GM21737 (cell line): ENCODE measurements at regions not wholly inside any gene's neighbourhood (a gene's known extent, or its start where the extent isn't known, plus 50 kb on each side); places are given as distances from the start of the nearest gene placed in this dataset.

Experiments used
- ATAC-seq: cut with Tn5 transposase; IDR thresholded peaks from one replicate; pipeline ENCODE4 v1.9.1; 2021; ENCODE audit warnings: mild to moderate bottlenecking, moderate library complexity; ENCODE audit not compliant: unreplicated experiment

- no peak for ATAC-seq
These were observed 703.5 kb upstream of the WWC1 start for GRCh38 chr5:167587772-167588437.

- ATAC-seq: no peak
These were observed 699.3 kb upstream of the WWC1 start for GRCh38 chr5:167592114-167592513.

- ATAC-seq: no peak
These were observed 698.0 kb upstream of the WWC1 start for GRCh38 chr5:167593329-167594060.

- ATAC-seq: no peak
These were observed 697.4 kb upstream of the WWC1 start for GRCh38 chr5:167594061-167594435.

GRCh38 chr5:167594750-167595149 lies 696.7 kb upstream of the WWC1 start:
- no peak for ATAC-seq

GRCh38 chr5:167595196-167595595 lies 696.2 kb upstream of the WWC1 start:
- ATAC-seq: no peak

GRCh38 chr5:167598166-167598565 lies 693.3 kb upstream of the WWC1 start:
- no peak for ATAC-seq

- ATAC-seq: no peak
These were observed 689.4 kb upstream of the WWC1 start for GRCh38 chr5:167602067-167602466.

- ATAC-seq: no peak
These were observed 688.3 kb upstream of the WWC1 start for GRCh38 chr5:167603135-167603534.

- ATAC-seq: no peak
These were observed 682.8 kb upstream of the WWC1 start for GRCh38 chr5:167608390-167609272.

GRCh38 chr5:167614294-167615021 lies 677.0 kb upstream of the WWC1 start:
- ATAC-seq: no peak

- ATAC-seq: no peak
These were observed 675.2 kb upstream of the WWC1 start for GRCh38 chr5:167616043-167616890.

- ATAC-seq: no peak
These were observed 668.1 kb upstream of the WWC1 start for GRCh38 chr5:167623354-167623753.

GRCh38 chr5:167624053-167624452 lies 667.4 kb upstream of the WWC1 start:
- ATAC-seq: no peak

GRCh38 chr5:167626341-167627123 lies 664.9 kb upstream of the WWC1 start:
- no peak for ATAC-seq

- no peak for ATAC-seq
These were observed 661.8 kb upstream of the WWC1 start for GRCh38 chr5:167629634-167630033.

GRCh38 chr5:167631191-167631590 lies 660.3 kb upstream of the WWC1 start:
- no peak for ATAC-seq

- ATAC-seq: no peak
These were observed 658.3 kb upstream of the WWC1 start for GRCh38 chr5:167633114-167633513.

GRCh38 chr5:167633931-167634341 lies 657.5 kb upstream of the WWC1 start:
- no peak for ATAC-seq
